HL-60/S4 (cell line): ENCODE measurements at regions not wholly inside any gene's neighbourhood (a gene's known extent, or its start where the extent isn't known, plus 50 kb on each side); places are given as distances from the start of the nearest gene placed in this dataset.
"Not testable (repeated sequence)": the region's sequence is repeated elsewhere in the genome, so short reads cannot be mapped to it uniquely, and the experiment has no call there.

Experiments used
- in situ Hi-C: fragments of 300-500 bp; cut with MboI; formaldehyde crosslinking; loops from 2 replicates; pipeline ENCODE4 v1.14.3; 2022; ENCODE audit warnings: low sequenced_read_pairs

DNA sequence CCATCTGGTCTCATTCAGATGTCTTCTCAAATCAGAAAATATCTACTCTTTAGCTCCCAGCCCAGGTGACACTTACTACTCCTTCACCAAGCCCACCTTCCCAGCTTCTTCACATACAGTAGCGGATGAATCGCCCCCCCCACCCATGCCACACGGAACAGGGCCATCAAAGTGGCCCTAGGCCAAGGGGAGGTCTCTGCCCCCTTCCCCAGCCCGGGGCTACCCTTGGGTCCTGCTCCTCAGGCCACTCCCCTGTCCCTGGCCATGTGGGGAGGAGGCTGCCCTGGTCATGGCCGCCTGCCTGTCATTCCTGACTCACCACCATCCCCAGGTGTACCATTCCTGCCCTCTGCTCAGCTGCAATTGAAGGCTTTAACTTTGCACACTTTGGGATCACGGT, 142.8 kb downstream of the NECTIN1 start:
- in situ Hi-C loops = no loop called here

DNA sequence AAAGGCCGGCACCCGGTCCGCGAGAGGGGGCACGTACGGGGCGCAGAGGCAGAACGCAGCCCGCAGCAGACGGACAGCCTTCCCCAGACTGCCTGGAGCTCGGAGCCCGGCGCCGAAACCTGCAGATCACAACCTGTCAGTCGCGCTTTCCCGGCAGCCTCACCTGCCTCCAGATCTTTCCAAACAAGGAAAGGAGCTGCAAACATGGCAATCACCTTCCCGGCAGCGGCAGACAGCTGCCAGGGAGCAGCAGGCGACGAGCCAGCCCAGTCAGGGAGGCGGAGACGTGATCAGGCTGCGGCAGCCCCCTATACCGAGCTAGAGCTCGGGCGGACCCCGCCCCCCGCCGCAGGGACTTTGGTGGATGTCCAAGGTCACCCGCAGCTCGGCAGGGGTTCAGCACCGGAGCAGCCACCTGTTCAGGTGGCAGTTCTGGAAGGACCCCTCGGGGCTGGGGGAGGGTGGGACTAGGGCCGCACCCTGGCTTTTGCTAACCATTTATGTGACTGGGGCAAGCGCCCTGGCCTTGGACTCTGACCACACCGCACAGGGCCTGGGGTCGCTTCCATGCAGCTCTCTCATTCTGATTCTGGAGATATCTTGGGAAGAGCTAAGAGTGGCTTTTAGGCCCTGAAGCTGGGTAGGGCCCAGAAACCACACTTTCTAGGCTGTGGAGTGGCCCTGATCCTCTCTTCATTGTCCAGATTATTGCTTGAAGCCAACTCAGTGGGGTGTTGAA, 143.8 kb downstream of the NECTIN1 start:
- in situ Hi-C loops = no loop called here

DNA sequence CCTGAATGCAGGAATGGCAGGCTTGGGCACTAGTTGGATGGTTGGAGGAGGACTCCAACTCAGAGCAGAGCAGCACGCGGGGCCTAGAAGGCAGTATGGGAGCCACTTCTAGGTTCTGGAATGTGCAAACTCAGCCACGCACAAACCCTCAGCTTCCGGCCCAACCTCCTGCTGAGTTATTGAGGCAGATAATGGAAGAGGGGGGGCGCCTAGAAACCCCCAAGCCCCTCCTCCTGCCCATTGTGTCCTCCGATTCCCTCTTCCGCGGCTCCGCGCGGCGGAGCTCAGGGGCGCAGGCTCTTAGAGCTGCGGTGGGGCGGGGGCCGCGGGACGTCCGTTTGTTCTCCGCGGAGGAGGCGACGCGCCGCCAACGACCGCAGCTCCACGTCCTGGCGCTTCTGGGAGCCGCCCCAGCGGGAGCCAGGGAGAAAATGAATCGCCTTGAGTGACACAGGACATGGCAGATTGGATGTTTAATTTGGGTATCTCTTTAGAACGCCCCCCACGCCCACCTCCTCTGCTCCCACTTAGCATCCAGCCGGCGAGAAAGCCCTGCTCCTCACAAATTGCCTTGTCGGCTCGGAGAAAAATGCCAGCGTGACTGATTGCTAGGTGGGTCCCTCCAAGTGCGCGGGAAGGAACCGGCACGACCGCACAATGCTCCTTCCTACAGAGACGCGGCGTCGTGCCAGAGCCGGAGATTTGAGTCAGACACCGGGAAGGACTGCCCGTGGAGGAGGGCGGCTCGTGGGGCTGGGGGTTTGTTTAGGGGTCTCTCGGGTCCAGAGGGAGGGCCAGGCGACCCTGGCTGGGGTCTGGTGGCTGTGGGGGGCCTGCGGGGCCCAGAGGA, 144.6 kb downstream of the NECTIN1 start:
- in situ Hi-C loops = no loop called here

DNA sequence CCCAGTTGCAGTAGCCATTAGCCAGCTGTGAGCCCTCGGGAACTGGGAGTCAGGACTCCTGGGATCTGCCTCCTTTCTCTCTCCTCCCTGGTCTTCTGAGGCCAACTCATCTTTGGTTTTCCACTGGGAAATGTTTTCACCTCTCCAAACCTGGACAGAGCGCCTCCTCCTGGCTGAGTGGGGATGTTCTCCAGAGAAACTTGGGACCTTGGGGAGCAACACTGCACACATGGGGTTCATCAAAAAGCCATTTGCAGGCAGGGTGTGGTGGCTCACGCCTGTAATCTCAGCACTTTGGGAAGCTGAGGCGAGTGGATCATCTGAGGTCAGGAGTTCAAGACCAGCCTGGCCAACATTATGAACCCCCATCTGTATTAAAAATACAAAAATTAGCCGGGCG, 145.4 kb downstream of the NECTIN1 start:
- in situ Hi-C loops = no loop called here

DNA sequence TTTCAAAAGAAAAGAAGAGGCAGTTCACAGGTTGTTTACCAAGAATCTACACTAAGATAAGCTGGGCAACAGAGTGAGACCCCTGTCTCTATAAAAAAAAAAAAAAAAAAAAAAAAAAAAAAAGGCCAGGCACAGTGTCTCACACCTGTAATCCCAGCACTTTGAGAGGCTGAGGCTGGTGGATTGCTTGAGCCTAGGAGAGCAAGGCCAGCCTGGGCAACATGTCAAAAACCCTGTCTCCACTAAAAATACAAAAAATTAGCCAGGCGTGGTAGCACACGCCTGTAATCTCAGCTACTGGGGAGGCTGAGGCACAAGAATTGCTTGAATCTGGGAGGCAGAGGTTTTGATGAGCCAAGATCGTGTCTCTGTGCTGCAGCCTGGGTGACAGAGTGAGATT, 147.6 kb downstream of the NECTIN1 start:
- in situ Hi-C loops = not testable (repeated sequence)

DNA sequence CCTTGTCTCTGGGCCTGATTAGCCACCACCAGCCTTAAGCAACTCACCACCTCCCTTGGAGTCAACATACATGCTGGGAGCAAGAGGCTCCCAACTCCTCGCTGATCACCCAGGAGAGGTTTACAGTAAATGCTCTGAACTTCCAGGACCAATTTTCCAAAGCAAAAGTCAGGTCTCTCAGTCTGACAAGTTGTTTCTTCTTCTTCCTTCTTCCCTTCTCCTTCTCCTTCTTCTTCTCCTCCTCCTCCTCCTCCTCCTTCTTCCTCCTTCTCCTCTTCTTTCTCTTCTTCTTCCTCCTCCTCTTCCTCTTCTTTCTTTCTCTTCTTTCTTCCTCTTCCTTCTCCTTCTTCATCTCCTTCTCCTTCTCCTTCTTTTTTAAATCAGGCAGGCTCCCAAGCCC, 148.2 kb downstream of the NECTIN1 start:
- in situ Hi-C loops = no loop called here

DNA sequence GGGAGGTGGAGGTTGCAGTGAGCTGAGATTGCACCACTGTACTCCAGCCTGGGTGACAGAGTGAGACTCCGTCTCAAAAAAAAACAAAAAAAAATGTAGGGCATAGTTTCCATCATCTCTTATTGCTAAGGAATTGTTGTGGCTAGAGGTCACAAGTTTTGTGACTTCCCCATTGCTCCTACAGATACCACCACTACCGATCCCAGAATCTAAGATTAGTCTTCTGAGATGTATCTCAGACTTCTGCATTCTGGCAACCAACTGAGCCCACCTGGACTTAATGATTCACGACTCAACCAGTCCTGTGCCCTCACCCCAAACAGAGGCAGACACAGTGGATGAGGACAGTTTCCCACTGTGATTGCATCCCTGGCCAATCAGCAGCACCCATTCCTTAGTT, 148.9 kb downstream of the NECTIN1 start:
- in situ Hi-C loops = no loop called here

DNA sequence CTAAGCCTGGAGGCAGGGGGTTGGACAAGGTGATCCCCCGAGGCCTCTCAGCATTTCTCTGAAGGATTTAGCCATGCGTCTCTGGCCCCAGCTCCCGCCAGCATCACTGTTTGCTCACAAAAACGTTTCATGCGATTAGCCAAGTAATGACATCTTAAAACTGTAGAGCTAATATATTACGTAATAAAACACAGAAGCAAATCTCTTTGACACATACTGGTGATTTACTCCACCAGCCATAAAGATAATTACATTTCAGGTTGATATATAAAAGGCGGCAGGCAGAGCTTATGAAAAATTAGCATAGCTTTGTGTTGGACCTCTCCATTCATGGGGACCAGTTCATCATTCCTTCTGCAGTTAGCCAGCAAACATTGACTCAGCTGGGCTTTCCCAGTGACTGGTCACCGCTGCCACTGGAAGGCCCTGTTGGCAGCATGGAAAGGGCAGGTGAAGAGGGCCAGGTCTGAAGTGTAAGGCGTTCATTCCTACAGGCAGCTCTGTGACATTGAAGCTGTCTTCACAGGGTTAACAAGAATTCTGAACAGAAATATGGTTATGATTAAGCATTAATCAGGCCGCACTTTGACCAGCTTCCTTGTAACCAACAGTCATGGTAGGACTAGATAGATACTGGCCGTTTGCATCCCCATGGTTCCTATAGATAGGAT, 150.3 kb downstream of the NECTIN1 start:
- in situ Hi-C loops = no loop called here

DNA sequence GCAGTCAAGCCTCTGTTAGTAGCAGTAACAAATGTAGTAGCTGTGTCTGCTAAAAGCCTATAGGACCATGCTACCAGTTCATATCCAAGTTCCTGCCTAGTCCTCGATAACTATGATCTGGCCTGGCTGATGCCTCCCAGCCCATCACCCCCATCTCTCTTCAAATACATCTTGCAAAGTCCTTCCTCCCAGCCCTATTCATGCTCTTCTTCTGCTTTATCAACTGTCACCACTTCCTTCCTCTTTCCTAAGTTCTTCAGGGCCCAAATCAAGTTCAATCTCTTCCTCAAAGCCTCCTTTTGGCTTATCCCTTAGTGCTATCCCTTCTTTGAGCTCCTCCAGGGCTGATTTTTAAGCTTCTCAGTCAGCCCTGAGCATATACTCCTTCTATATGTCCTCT, 150.9 kb upstream of the THY1 start:
- in situ Hi-C loops = no loop called here

DNA sequence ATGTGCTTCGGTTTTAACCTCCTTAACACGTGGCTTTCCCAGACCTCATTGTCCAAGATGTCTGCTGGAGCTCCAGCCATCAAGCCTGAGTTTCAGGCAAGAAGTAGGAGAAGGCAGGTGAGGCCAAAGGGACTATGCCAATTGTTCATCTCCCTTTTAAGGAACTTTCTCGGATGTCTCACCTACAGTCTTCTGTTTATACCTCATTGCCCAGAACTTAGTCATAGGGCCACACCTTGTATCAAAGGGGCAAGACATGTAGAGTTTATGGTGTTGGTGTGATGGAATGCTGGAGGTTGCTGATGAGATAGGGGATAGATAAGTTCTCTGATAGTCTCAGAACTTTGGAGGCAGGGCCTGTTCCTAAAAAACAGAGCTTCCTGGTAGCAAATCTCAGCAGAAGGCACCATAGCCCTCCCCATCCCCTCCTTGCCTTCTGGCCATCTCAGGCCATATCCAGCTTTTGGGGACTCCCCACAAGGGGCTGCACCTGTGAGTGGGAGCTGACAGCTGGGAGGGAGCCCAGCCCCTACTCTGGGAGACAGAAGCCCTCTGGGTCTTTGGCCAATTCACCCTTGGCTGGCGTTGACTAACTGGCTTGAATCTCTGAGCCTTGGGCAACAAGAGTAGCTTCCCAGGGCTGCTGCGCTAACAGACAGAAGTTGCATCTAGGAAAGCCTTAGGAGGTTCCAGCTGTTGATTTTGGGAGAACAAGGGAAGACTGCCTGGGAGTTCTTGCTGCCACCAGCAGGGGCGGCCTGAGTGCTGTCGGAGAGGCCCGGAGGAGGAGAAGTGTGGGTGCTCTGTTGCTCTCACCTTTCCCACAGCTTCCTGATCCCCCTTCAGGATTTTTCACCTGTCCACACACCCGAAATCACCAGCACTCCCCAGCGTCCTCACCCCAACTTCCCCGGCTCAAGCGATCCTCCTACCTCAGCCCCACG, 149.8 kb upstream of the THY1 start:
- in situ Hi-C loops = no loop called here

DNA sequence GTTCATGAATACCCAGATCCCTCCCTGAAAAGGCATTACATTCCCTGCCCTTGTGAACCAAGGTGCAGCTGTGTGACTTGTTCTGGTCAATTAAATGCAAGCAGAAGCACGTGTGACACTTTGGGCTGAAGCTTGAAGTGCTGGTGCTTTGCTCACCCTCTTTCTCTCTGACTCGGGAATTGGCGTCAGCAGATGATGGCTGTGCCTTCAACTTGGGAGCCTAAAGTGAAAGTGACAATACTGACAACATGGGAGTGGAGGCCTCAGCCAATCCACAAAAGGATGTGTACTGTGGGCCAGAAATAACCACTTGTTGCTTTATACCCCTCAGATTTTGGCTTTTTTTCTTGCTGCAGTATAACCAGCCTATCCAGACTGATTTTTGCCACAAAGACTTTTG, 148.3 kb upstream of the THY1 start:
- in situ Hi-C loops = no loop called here

DNA sequence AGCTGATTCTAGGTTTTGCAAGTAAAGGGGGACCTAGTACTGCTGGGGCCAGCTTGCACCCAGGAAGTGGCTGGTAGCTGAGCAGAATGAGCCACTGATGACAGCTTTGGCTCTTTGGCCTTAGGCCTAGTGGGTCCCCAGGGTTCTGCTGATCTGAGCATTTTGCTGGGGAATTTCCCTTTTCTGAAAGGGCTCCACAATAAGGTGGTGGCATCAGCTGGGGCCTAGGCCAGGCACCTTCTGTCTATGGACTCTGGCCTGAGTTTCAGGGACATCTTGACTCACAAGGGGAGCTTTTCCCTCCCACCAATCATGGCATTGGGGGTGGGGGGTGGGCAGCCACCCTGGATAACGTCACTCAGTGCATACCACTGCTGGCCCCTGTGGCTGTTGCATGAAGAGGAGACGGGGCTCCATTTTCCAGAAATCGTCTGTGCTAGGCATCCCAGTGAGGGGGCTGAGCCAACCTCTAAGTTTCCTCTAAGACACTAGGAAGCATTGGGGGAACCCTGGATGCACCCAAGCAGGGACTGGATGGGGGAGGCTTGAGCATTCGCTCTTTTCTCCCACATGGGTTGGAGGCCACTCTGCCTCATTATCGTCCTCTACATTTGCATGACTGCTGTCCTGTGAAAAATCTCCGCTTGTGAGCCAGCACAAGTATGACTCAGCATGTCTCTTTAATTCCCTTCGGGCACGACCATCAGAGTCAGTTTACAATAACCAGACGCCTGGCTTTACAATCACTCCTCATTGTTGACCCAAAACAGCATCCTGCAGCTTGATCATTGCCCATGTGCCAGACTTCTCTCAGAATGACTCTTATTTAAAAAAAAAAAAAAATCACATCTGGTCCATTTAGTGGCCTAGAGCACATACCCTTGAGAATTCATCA, 145.0 kb upstream of the THY1 start:
- in situ Hi-C loops = no loop called here

DNA sequence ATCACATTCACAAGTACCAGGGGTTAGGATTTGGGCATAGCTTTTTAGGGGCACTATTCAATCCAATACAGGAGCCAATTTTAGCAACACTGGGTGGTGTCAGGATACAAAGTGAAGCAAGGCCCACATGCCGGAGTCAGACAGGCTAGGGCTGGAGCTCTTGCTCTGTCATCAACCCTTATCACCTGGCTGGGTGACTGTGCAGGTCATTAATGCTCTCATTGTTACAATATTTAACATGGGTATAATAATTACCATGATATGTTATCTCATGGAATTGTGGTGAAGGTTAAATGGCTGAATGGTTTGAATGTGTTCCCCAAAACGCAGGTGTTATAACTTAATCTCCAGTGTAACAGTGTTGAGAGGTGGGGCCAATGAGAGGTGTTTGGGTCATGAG, 143.3 kb upstream of the THY1 start:
- in situ Hi-C loops = no loop called here

DNA sequence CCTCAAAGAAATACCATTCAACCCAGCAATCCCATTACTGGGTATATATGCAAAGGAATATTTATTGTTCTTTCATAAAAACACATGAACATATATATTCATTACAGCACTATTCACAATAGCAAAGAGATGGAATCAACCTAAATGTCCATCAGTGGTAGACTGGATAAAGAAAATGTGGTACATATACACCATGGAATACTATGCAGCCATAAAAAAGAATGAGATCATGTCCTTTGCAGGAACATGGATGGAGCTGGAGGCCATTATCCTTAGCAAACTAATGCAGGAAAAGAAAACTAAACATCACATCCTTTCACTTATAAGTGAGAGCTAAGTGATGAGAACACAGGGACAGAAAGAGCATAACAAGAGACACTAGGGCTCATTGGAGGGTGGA, 142.7 kb upstream of the THY1 start:
- in situ Hi-C loops = not testable (repeated sequence)

DNA sequence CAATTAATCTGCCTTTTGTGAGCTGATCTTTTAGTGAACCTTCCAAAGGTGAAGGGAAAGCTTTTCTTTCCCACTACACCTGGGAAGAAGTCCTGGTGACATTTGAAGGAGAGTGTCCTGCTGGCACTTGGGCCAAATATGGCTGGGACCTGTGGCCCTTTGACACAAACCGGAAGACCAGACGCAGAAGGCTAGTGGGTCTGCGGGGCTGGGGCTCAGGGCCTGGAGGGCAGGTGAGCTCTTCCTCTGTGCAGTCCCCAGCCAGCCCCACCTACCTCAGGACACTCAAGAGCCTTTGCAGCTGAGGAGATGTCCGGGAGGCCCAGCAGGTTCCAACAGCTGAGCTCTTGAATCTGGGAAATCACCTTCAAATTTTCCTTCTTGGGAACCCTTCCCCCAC, 138.0 kb upstream of the THY1 start:
- in situ Hi-C loops = no loop called here

DNA sequence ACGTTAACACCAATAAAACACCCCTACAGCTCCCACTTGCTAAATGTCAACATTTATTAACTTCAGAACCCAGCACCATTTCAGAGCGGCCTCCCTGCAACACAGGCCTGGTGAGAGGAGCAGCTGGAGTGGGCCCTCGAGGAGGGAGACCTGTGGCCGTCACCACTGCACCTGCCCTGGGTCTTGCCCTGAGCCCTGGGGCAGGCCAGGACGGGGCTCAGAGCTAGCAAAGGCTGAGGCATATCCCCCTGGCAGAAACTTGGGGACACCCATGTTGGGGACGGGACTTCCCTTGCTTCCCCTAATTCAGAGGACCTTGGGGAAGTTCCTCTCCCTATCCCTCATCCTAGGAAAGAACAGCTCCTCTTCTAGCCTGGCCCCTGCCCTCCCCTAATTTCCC, 137.3 kb upstream of the THY1 start:
- in situ Hi-C loops = no loop called here

DNA sequence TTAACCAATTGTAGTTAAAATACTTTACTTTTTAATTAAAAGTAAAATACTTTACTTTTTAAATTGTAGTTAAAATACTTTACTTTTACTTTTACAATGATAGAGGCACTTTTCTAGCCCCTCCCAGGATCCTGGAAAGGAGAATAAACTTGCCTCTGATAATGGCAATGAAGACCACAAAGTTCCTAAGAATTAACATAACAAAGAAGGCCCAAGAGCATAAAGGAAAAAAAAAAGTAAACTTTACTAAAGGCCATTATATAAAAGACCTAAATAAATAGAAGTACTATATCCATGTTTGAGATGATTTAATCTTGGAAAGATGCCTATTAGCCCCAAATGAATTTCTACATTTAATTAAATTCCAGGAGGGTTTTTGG, 129.1 kb upstream of the THY1 start:
- in situ Hi-C loops = no loop called here

DNA sequence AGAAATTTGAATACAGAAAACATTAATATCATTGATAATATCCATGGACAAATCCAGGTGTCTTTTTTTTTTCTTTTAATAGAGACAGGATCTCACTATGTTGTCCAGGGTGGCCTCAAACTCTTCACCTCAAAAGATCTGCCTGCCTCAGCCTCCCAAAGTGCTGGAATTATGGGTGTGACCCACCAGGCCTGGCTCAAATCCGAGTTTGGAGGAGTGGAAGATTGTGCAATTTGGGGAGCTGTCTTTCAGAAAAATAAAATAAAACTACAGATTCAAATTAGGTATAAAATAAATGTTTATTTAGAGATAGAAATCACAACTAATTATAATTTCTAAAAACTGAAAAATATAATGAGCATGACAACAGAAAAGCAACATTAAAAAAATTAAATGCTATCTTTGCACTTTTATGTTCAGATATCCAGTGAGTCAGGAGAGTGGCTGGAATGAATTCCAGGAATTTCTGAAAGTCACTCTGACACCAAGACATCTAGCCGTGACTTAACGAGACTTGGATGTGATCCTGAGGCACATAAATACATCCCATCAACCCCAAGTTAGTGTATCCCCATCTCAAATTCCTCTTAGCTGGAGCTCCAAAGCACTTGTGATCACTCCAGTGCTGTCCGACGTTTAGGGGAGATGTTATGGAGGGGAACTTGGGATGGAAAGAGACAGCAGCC, 128.6 kb upstream of the THY1 start:
- in situ Hi-C loops = no loop called here

DNA sequence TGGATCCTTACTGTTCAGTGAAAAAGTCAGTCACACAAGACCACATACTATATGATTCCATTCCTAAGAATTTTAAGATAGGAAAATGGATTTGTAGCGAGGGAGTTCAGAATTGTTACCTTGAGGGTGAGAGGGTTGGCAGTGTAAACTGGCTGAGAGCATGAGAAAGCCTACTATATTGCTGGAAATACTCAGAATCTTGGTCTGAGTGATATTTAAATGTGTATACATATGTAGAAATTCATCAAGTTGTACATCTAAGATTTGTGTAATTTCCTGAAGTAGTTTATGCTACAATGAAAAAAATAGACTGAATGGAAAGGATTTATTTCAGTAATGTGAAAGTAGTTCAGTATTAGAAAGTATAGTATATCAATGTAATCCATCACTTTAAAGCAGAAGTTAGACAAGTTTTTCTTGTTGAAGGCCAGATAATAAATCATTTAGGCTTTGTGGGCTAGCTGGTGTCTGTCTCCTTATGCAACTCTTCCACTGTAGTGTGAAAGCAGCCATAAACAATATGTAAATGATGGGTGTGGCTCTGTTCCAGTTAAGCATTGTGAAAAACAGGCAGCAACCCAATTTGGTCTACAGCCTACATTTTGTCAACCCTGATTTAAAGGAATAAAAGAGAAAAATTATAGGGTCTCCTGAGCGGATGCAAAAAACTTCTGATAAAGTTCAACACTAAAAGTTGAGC, 127.2 kb upstream of the THY1 start:
- in situ Hi-C loops = no loop called here
